PC-3 (cell line): ENCODE measurements at regions not wholly inside any gene's neighbourhood (a gene's known extent, or its start where the extent isn't known, plus 50 kb on each side); places are given as distances from the start of the nearest gene placed in this dataset.

Experiments
- EZH2 ChIP-seq: fragments of 300-600 bp; sonication (generic); IDR thresholded peaks from one replicate; pipeline ENCODE4 v1.6.1; 2017; ENCODE audit warnings: antibody characterized with exemption, mild to moderate bottlenecking, low read length; ENCODE audit not compliant: unreplicated experiment
- EZH2phosphoT487 ChIP-seq: fragments of 300-600 bp; sonication (generic); IDR thresholded peaks from 2 replicates; pipeline ENCODE4 v1.6.1; 2018; ENCODE audit warnings: mild to moderate bottlenecking, antibody characterized with exemption, low read length, borderline replicate concordance
- TF ChIP-seq, protein P1 (sequence below): fragments of 300-600 bp; sonication (generic); conservative IDR thresholded peaks from 2 replicates; pipeline ENCODE4 v1.5.1; 2017; ENCODE audit warnings: antibody characterized with exemption, low read depth, mild to moderate bottlenecking, low read length

GRCh38 chr2:134133622-134134312 is 120.1 kb upstream of the MGAT5 start:
- TF ChIP-seq EZH2phosphoT487: no peak
- TF ChIP-seq, protein P1, sequence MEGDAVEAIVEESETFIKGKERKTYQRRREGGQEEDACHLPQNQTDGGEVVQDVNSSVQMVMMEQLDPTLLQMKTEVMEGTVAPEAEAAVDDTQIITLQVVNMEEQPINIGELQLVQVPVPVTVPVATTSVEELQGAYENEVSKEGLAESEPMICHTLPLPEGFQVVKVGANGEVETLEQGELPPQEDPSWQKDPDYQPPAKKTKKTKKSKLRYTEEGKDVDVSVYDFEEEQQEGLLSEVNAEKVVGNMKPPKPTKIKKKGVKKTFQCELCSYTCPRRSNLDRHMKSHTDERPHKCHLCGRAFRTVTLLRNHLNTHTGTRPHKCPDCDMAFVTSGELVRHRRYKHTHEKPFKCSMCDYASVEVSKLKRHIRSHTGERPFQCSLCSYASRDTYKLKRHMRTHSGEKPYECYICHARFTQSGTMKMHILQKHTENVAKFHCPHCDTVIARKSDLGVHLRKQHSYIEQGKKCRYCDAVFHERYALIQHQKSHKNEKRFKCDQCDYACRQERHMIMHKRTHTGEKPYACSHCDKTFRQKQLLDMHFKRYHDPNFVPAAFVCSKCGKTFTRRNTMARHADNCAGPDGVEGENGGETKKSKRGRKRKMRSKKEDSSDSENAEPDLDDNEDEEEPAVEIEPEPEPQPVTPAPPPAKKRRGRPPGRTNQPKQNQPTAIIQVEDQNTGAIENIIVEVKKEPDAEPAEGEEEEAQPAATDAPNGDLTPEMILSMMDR: no peak
- TF ChIP-seq EZH2: no peak
